ENCODE measurements at regions not wholly inside any gene's neighbourhood (a gene's known extent, or its start where the extent isn't known, plus 50 kb on each side); places are given as distances from the start of the nearest gene placed in this dataset.
"Not testable (repeated sequence)": the region's sequence is repeated elsewhere in the genome, so short reads cannot be mapped to it uniquely, and the experiment has no call there.

DNA sequence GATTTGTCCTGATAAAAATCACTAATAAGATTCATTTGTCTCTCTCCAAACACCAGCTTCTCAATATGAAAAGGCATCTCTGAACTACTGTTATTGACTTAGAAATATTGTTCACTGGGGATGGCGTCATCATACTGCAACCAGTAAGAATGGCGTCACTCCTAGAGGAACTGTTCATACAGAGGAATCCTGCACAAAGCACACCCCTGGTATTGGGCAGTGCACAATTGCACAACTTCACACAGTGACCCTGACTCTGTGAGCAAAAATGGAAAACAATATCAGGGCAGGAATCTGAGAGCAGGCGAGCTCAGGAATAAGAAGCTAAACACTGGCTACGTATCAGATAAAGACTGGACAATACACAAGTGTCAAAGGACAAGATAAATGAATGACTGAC, 66.7 kb upstream of the PNPLA4 start:
- ATAC-seq = no peak
- intact Hi-C loops (cut with micrococcal nuclease; ENCODE audit: unreplicated experiment) (no loop called here), in situ Hi-C loops (cut with HindIII; ENCODE audit: low pct_unique_long_range_greater_than_20kb, low sequenced_read_pairs) (no loop called here)
- no TSS peak for BruUV-seq (replicated peaks)
- no peak overlapping the region for H3K4me3 ChIP-seq (ENCODE audit: low read depth in 2 of 2, low read length in 2 of 2)
- no peaks in the 10 kb centered on the region for H3K36me3 ChIP-seq (ENCODE audit: control insufficient read depth, insufficient read depth, low read length)
- H3K9me3 ChIP-seq (ENCODE audit: control insufficient read depth, insufficient read depth, low read depth, low read length) = no peaks in the 10 kb centered on the region
- DNase-seq (ENCODE audit: low read depth, low spot score) = no peak
- ChIA-PET CTCF (no interaction called here), POLR2A (no interaction called here)
- no peaks in the 10 kb centered on the region for H3K4me1 ChIP-seq (ENCODE audit: control insufficient read depth, insufficient read depth, low read length)
- TF ChIP-seq POLR2AphosphoS5 (IDR thresholded peaks at IDR 0.05; ENCODE audit: low read depth, low read length) = no peak
- TF ChIP-seq SIN3A (IDR thresholded peaks at IDR 0.05; ENCODE audit: borderline replicate concordance, insufficient read depth, low read depth, low read length) = no peak
- TF ChIP-seq, protein P1, sequence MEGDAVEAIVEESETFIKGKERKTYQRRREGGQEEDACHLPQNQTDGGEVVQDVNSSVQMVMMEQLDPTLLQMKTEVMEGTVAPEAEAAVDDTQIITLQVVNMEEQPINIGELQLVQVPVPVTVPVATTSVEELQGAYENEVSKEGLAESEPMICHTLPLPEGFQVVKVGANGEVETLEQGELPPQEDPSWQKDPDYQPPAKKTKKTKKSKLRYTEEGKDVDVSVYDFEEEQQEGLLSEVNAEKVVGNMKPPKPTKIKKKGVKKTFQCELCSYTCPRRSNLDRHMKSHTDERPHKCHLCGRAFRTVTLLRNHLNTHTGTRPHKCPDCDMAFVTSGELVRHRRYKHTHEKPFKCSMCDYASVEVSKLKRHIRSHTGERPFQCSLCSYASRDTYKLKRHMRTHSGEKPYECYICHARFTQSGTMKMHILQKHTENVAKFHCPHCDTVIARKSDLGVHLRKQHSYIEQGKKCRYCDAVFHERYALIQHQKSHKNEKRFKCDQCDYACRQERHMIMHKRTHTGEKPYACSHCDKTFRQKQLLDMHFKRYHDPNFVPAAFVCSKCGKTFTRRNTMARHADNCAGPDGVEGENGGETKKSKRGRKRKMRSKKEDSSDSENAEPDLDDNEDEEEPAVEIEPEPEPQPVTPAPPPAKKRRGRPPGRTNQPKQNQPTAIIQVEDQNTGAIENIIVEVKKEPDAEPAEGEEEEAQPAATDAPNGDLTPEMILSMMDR (IDR thresholded peaks at IDR 0.05) = no peak
- no peak for TF ChIP-seq TCF7L2 (IDR thresholded peaks at IDR 0.05; ENCODE audit: low read depth, low read length)
- TF ChIP-seq, protein P2, sequence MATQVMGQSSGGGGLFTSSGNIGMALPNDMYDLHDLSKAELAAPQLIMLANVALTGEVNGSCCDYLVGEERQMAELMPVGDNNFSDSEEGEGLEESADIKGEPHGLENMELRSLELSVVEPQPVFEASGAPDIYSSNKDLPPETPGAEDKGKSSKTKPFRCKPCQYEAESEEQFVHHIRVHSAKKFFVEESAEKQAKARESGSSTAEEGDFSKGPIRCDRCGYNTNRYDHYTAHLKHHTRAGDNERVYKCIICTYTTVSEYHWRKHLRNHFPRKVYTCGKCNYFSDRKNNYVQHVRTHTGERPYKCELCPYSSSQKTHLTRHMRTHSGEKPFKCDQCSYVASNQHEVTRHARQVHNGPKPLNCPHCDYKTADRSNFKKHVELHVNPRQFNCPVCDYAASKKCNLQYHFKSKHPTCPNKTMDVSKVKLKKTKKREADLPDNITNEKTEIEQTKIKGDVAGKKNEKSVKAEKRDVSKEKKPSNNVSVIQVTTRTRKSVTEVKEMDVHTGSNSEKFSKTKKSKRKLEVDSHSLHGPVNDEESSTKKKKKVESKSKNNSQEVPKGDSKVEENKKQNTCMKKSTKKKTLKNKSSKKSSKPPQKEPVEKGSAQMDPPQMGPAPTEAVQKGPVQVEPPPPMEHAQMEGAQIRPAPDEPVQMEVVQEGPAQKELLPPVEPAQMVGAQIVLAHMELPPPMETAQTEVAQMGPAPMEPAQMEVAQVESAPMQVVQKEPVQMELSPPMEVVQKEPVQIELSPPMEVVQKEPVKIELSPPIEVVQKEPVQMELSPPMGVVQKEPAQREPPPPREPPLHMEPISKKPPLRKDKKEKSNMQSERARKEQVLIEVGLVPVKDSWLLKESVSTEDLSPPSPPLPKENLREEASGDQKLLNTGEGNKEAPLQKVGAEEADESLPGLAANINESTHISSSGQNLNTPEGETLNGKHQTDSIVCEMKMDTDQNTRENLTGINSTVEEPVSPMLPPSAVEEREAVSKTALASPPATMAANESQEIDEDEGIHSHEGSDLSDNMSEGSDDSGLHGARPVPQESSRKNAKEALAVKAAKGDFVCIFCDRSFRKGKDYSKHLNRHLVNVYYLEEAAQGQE (IDR thresholded peaks at IDR 0.05; ENCODE audit: insufficient read depth in 1 of 2, low read depth in 2 of 2, low read length in 1 of 2) = no peak
- H3K27me3 ChIP-seq (ENCODE audit: control insufficient read depth, insufficient read depth, low read length) = no peaks in the 10 kb centered on the region
- H3K27ac ChIP-seq (ENCODE audit: low read length) = no peak overlapping the region

DNA sequence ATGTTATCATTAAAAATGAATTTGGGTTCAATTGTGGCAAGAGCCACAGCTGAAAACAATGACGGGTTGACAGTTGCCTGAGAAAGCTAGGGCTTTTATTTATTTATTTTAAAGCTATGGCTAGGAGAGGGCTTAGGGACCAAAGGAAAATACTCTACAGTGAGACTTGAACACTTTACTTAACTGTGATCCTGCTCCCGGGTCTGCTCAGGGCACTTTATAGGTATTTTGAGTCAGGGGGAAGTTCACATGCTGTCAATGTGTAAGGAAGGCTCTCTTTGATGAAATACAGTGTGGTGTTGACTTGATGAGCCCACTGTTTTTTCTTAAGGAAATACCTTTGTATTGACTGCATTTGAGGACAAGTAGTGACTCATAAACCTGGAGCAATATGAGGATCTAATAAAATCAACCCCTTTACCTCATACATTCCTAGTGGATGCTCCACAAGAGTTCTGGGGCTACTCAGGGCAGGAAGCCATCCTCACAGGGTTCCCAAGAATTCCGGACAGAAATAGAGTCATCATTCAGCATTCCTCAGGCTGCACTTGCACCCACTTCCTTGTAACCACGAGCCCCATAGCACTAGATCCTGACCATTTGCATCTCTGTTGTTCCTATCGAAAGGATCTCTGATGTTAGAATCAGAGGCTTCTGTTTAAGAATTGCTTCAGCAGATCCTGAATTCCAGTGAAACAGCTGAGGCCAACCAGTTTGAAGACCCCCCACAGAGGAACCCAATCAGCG, 61.0 kb upstream of the PNPLA4 start:
- H3K27me3 ChIP-seq (ENCODE audit: control insufficient read depth, insufficient read depth, low read length); in situ Hi-C loops (cut with HindIII; ENCODE audit: low pct_unique_long_range_greater_than_20kb, low sequenced_read_pairs); ATAC-seq; H3K4me3 ChIP-seq (ENCODE audit: low read depth in 2 of 2, low read length in 2 of 2); BruUV-seq (replicated peaks); DNase-seq (ENCODE audit: low read depth, low spot score); H3K4me1 ChIP-seq (ENCODE audit: control insufficient read depth, insufficient read depth, low read length); intact Hi-C loops (cut with micrococcal nuclease; ENCODE audit: unreplicated experiment); POLR2A ChIA-PET; H3K27ac ChIP-seq (ENCODE audit: low read length); H3K36me3 ChIP-seq (ENCODE audit: control insufficient read depth, insufficient read depth, low read length); CTCF ChIA-PET; H3K9me3 ChIP-seq (ENCODE audit: control insufficient read depth, insufficient read depth, low read depth, low read length): not testable (repeated sequence)

DNA sequence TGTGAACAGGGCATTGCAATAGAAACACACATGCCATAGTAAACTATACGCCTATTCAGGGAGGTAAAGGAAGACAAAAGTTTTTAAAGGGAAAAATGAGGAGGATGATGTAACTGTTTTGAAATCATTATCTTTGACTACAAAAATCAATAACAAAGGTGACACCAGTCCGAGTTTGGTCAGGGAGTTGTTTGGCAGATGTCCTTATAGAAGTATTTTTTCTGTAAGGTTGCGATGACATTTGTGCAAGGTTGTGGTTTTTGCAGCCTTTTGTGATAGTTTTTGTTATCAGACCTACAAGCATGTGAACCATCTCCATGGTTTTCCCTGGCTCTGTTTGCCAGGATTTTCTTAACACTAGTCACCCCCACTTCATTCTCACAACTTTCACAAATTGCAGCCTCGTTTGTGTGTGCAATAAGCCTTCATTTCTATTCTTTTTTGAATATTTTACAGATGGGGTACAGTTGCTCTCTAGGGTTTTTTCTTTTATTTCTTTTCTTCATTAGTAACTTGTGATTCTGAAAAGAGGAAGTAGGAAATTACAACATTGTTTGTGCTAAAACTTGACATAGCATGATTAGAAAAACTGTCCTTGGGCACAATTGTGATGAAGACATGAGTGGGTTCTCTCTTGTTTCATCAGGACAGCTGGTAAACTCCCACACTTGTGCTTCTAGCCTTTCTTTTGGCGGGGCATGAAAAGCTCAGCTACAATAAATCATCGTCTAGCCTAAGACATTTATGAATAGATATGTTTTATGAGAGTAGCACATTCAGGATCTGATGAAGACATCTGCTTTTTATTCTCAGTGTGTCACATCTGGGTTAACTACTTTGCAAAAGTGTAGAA, 60.2 kb upstream of the PNPLA4 start:
- TF ChIP-seq SIN3A (IDR thresholded peaks at IDR 0.05; ENCODE audit: borderline replicate concordance, insufficient read depth, low read depth, low read length) (no peak), POLR2AphosphoS5 (IDR thresholded peaks at IDR 0.05; ENCODE audit: low read depth, low read length) (no peak), TCF7L2 (IDR thresholded peaks at IDR 0.05; ENCODE audit: low read depth, low read length) (no peak)
- TF ChIP-seq, protein P2 (IDR thresholded peaks at IDR 0.05; ENCODE audit: insufficient read depth in 1 of 2, low read depth in 2 of 2, low read length in 1 of 2) = no peak
- TF ChIP-seq, protein P1 (IDR thresholded peaks at IDR 0.05) = no peak
- no TSS peak for BruUV-seq (replicated peaks)
- Histone ChIP-seq H3K4me3 (ENCODE audit: low read depth in 2 of 2, low read length in 2 of 2) (no peak overlapping the region), H3K9me3 (ENCODE audit: control insufficient read depth, insufficient read depth, low read depth, low read length) (no peaks in the 10 kb centered on the region), H3K36me3 (ENCODE audit: control insufficient read depth, insufficient read depth, low read length) (no peaks in the 10 kb centered on the region), H3K4me1 (ENCODE audit: control insufficient read depth, insufficient read depth, low read length) (no peaks in the 10 kb centered on the region), H3K27me3 (ENCODE audit: control insufficient read depth, insufficient read depth, low read length) (no peaks in the 10 kb centered on the region), H3K27ac (ENCODE audit: low read length) (no peak overlapping the region)
- POLR2A ChIA-PET = no interaction called here
- CTCF ChIA-PET = no interaction called here
- in situ Hi-C loops (cut with HindIII; ENCODE audit: low pct_unique_long_range_greater_than_20kb, low sequenced_read_pairs) (no loop called here), intact Hi-C loops (cut with micrococcal nuclease; ENCODE audit: unreplicated experiment) (no loop called here)
- ATAC-seq (no peak), DNase-seq (ENCODE audit: low read depth, low spot score) (no peak)
